ENCODE measurements at regions not wholly inside any gene's neighbourhood (a gene's known extent, or its start where the extent isn't known, plus 50 kb on each side); places are given as distances from the start of the nearest gene placed in this dataset.

DNA sequence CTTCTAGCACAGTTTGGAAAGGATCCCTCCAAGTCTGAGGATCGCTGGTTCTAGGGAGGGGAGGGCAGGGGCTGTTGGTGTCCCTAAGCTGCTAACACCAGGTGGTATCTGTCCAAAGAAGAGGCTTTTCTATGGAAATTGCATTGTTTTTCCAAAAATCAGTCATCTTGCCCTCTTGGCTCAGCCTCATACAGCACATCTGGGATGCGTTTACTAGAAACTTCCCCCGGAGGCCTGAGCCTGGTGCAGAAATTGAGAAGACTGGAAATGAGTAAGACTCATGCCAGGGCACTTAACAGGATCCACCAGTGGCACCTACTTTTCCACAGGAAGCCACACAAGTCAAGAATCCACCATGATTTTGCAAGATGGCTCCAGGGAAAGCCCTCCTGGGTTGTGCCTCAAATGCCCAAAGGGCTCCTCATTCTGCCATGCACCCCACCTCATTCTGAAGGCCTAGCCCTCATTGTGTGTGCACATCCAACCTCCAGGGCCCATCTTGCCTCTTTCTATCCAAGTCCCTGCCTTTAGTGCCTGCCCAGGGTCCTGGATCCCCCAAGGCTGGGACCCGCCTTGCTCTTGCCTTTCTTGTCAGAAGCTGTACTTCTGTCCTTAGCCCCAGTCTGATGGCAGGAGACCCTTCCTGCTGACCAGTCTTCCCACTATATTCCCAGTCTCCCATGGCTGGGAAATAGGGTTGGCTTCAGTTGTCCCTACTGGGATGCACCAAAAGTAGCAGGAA, 97.6 kb downstream of the MRPL14 start:
- ATAC-seq = peak; percentile 87

DNA sequence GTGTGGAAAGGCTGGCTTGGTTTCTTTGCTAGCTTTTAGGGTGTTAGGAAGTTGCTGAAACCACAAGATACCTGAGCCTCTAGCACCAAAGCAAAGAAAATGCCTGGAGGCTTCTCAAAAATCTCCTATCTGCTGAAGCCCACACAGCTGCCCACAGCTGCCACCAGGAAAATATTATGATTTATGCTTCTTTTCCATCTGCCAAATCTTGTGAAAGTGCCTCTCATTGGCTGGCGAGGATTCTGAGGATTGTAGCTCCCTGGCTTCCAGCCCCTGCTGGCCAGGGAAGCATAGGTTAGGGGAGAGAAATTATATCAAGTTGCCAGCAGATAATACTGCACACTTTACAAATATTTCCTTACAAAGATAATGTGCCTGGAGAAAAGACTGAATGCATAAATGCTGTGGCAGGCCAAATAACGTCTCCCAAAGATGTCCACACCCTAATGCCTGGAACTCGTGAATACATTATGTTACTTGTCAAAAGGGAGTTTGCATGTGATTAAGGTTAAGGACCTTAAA, 98.4 kb downstream of the MRPL14 start:
- ATAC-seq = peak; percentile 82
- no peak for TF ChIP-seq GLIS3 (CRISPR knock-in tag; IDR thresholded peaks at IDR 0.05)
- no peak for TF ChIP-seq ISL1 (CRISPR knock-in tag; IDR thresholded peaks at IDR 0.05)
- TF ChIP-seq, protein P1, sequence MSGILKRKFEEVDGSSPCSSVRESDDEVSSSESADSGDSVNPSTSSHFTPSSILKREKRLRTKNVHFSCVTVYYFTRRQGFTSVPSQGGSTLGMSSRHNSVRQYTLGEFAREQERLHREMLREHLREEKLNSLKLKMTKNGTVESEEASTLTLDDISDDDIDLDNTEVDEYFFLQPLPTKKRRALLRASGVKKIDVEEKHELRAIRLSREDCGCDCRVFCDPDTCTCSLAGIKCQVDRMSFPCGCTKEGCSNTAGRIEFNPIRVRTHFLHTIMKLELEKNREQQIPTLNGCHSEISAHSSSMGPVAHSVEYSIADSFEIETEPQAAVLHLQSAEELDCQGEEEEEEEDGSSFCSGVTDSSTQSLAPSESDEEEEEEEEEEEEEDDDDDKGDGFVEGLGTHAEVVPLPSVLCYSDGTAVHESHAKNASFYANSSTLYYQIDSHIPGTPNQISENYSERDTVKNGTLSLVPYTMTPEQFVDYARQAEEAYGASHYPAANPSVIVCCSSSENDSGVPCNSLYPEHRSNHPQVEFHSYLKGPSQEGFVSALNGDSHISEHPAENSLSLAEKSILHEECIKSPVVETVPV (CRISPR knock-in tag; IDR thresholded peaks at IDR 0.05) = no peak
- no peak for TF ChIP-seq ZFP30 (CRISPR knock-in tag; IDR thresholded peaks at IDR 0.05)
- no peak for TF ChIP-seq ZNF8 (CRISPR knock-in tag; IDR thresholded peaks at IDR 0.05)
- TF ChIP-seq ZC3H10 (CRISPR knock-in tag; IDR thresholded peaks at IDR 0.05) = no peak
- no peak for TF ChIP-seq ZFP3 (CRISPR knock-in tag; IDR thresholded peaks at IDR 0.05)
- no peak for TF ChIP-seq ESRRG (CRISPR knock-in tag; IDR thresholded peaks at IDR 0.05)
- TF ChIP-seq, protein P2, sequence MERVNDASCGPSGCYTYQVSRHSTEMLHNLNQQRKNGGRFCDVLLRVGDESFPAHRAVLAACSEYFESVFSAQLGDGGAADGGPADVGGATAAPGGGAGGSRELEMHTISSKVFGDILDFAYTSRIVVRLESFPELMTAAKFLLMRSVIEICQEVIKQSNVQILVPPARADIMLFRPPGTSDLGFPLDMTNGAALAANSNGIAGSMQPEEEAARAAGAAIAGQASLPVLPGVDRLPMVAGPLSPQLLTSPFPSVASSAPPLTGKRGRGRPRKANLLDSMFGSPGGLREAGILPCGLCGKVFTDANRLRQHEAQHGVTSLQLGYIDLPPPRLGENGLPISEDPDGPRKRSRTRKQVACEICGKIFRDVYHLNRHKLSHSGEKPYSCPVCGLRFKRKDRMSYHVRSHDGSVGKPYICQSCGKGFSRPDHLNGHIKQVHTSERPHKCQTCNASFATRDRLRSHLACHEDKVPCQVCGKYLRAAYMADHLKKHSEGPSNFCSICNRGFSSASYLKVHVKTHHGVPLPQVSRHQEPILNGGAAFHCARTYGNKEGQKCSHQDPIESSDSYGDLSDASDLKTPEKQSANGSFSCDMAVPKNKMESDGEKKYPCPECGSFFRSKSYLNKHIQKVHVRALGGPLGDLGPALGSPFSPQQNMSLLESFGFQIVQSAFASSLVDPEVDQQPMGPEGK (CRISPR knock-in tag; IDR thresholded peaks at IDR 0.05; ENCODE audit: borderline replicate concordance) = no peak
- TF ChIP-seq RARB (CRISPR knock-in tag; IDR thresholded peaks at IDR 0.05) = no peak
- no peak for TF ChIP-seq TCF4 (CRISPR knock-in tag; IDR thresholded peaks at IDR 0.05; ENCODE audit: borderline replicate concordance)
- TF ChIP-seq ZNF565 (CRISPR knock-in tag; conservative IDR thresholded peaks at IDR 0.05; ENCODE audit: low read depth) = no peak
- TF ChIP-seq OSR1 (CRISPR knock-in tag; IDR thresholded peaks at IDR 0.05) = no peak
- TF ChIP-seq SNAI2 (CRISPR knock-in tag; IDR thresholded peaks at IDR 0.05) = no peak

More for the DNA sequence above, 97.6 kb downstream of the MRPL14 start:
- TF ChIP-seq TCF4 (CRISPR knock-in tag; IDR thresholded peaks at IDR 0.05; ENCODE audit: borderline replicate concordance) (peak; percentile 38; the same call in 1 of the 2 replicates), ZNF70 (CRISPR knock-in tag; IDR thresholded peaks at IDR 0.05) (no peak)
- TF ChIP-seq, protein P3, sequence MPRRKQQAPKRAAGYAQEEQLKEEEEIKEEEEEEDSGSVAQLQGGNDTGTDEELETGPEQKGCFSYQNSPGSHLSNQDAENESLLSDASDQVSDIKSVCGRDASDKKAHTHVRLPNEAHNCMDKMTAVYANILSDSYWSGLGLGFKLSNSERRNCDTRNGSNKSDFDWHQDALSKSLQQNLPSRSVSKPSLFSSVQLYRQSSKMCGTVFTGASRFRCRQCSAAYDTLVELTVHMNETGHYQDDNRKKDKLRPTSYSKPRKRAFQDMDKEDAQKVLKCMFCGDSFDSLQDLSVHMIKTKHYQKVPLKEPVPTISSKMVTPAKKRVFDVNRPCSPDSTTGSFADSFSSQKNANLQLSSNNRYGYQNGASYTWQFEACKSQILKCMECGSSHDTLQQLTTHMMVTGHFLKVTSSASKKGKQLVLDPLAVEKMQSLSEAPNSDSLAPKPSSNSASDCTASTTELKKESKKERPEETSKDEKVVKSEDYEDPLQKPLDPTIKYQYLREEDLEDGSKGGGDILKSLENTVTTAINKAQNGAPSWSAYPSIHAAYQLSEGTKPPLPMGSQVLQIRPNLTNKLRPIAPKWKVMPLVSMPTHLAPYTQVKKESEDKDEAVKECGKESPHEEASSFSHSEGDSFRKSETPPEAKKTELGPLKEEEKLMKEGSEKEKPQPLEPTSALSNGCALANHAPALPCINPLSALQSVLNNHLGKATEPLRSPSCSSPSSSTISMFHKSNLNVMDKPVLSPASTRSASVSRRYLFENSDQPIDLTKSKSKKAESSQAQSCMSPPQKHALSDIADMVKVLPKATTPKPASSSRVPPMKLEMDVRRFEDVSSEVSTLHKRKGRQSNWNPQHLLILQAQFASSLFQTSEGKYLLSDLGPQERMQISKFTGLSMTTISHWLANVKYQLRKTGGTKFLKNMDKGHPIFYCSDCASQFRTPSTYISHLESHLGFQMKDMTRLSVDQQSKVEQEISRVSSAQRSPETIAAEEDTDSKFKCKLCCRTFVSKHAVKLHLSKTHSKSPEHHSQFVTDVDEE (CRISPR knock-in tag; IDR thresholded peaks at IDR 0.05) = no peak

DNA sequence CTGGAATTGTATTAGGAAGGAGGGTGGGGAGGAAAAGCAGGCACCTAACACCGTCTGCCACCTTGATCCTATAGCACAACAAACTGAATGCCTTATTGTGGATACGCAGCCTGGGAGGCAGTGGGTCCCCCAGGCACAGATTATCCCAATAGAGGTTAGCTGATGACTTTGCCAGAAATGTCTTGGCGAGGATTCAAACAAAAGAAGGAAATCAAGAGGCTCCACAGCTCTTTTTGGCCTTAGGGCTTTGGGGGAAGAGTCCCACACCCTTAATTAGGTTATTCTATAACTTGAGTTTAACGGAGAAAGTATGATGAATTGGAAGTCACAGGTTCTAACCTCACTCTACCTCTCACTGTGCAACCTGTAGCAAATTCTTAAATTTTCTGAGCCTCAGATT, 102.0 kb downstream of the MRPL14 start:
- no peak for ATAC-seq

More for the DNA sequence above, 102.0 kb downstream of the MRPL14 start:
- TF ChIP-seq, protein P4, sequence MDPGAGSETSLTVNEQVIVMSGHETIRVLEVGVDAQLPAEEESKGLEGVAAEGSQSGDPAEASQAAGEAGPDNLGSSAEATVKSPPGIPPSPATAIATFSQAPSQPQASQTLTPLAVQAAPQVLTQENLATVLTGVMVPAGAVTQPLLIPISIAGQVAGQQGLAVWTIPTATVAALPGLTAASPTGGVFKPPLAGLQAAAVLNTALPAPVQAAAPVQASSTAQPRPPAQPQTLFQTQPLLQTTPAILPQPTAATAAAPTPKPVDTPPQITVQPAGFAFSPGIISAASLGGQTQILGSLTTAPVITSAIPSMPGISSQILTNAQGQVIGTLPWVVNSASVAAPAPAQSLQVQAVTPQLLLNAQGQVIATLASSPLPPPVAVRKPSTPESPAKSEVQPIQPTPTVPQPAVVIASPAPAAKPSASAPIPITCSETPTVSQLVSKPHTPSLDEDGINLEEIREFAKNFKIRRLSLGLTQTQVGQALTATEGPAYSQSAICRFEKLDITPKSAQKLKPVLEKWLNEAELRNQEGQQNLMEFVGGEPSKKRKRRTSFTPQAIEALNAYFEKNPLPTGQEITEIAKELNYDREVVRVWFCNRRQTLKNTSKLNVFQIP (CRISPR knock-in tag; IDR thresholded peaks at IDR 0.05; ENCODE audit: borderline replicate concordance, low read depth) = no peak
- TF ChIP-seq BACH2 (CRISPR knock-in tag; IDR thresholded peaks at IDR 0.05; ENCODE audit: borderline replicate concordance) (no peak), ESRRG (CRISPR knock-in tag; IDR thresholded peaks at IDR 0.05) (no peak), ISL1 (CRISPR knock-in tag; IDR thresholded peaks at IDR 0.05) (no peak), TOX (CRISPR knock-in tag; IDR thresholded peaks at IDR 0.05; ENCODE audit: borderline replicate concordance) (no peak), TCF4 (CRISPR knock-in tag; IDR thresholded peaks at IDR 0.05; ENCODE audit: borderline replicate concordance) (no peak), PPARA (CRISPR knock-in tag; IDR thresholded peaks at IDR 0.05; ENCODE audit: borderline replicate concordance) (no peak), ZNF8 (CRISPR knock-in tag; IDR thresholded peaks at IDR 0.05) (no peak), ZFP3 (CRISPR knock-in tag; IDR thresholded peaks at IDR 0.05) (no peak)
- TF ChIP-seq, protein P2 (CRISPR knock-in tag; IDR thresholded peaks at IDR 0.05; ENCODE audit: borderline replicate concordance) = no peak
- TF ChIP-seq, protein P3 (CRISPR knock-in tag; IDR thresholded peaks at IDR 0.05) = no peak
